ENCODE measurements at regions not wholly inside any gene's neighbourhood (a gene's known extent, or its start where the extent isn't known, plus 50 kb on each side); places are given as distances from the start of the nearest gene placed in this dataset.

GRCh38 chr1:221335161-221336101 lies 406.5 kb downstream of the DUSP10 start:
- no peak overlapping the region for H2AFZ ChIP-seq (ENCODE audit: insufficient read depth, low read depth, low read length, poor library complexity, severe bottlenecking)
- no peak overlapping the region for H3K4me3 ChIP-seq (replicated peaks in 1 of 3; ENCODE audit: low read depth in 2 of 3, low read length in 3 of 3)
- peaks cover 15% of the 10 kb centered on the region for H3K4me1 Mint-ChIP-seq
- H3K79me2 ChIP-seq (ENCODE audit: insufficient read depth, low read length): no peaks in the 10 kb centered on the region
- 13% methylated on average over 3 of the region's 5 CpGs for WGBS (ENCODE audit: insufficient coverage)
- intact Hi-C loops (cut with micrococcal nuclease): no loop called here
- H3K27ac Mint-ChIP-seq: no peak overlapping the region
- H3K27me3 ChIP-seq (ENCODE audit: control insufficient read depth in 2 of 2, insufficient read depth in 2 of 2, low read length in 2 of 2): no peaks in the 10 kb centered on the region
- DNase-seq: peak in 1 of 3 donors; percentile 16
- no peak overlapping the region for H3K4me3 Mint-ChIP-seq
- H3K36me3 Mint-ChIP-seq: no peaks in the 10 kb centered on the region
- TF ChIP-seq CTCF (IDR thresholded peaks at IDR 0.05): no peak
- H3K9me3 ChIP-seq (replicated peaks in 1 of 2; ENCODE audit: control insufficient read depth in 1 of 2, insufficient read depth in 1 of 2, low read length in 2 of 2): peaks cover 0 to 3% of the 10 kb centered on the region in 2 donors
- H4K20me1 ChIP-seq (ENCODE audit: insufficient read depth, low read length): no peaks in the 10 kb centered on the region
- H3K27ac ChIP-seq (ENCODE audit: low read depth in 1 of 2, low read length in 2 of 2): no peak overlapping the region
- no peak overlapping the region for H3K9ac ChIP-seq (ENCODE audit: insufficient read depth, low read length, poor library complexity, severe bottlenecking)
- H3K9me3 Mint-ChIP-seq: peaks cover 0 to 10% (median 3%) of the 10 kb centered on the region in 7 donors
- no peaks in the 10 kb centered on the region for H3K4me1 ChIP-seq (ENCODE audit: control insufficient read depth in 1 of 2, insufficient read depth in 2 of 2, low read length in 2 of 2)
- H3K4me2 ChIP-seq (replicated peaks; ENCODE audit: extremely low read depth, low read length, poor library complexity, severe bottlenecking): no peak overlapping the region
- peaks cover 0 to 3% (median 0%) of the 10 kb centered on the region in 3 donors for H3K27me3 Mint-ChIP-seq (ENCODE audit: low read depth in 3 of 3)
- H3K36me3 ChIP-seq (replicated peaks in 1 of 2; ENCODE audit: control insufficient read depth in 1 of 2, insufficient read depth in 2 of 2, low read length in 2 of 2): no peaks in the 10 kb centered on the region

- no peak overlapping the region for H3K9ac ChIP-seq (ENCODE audit: insufficient read depth, low read length, poor library complexity, severe bottlenecking)
- H3K27ac ChIP-seq (ENCODE audit: low read depth in 1 of 2, low read length in 2 of 2): no peak overlapping the region
- no peak overlapping the region for H2AFZ ChIP-seq (ENCODE audit: insufficient read depth, low read depth, low read length, poor library complexity, severe bottlenecking)
- intact Hi-C loops (cut with micrococcal nuclease): no loop called here
- no peak overlapping the region for H3K4me2 ChIP-seq (replicated peaks; ENCODE audit: extremely low read depth, low read length, poor library complexity, severe bottlenecking)
- no peak overlapping the region for H3K4me3 ChIP-seq (replicated peaks in 1 of 3; ENCODE audit: low read depth in 2 of 3, low read length in 3 of 3)
- H3K27me3 Mint-ChIP-seq (ENCODE audit: low read depth in 3 of 3): peaks cover 0 to 5% (median 0%) of the 10 kb centered on the region in 3 donors
- WGBS (ENCODE audit: insufficient coverage): 100% methylated on average over 1 of the region's 2 CpGs
- no peaks in the 10 kb centered on the region for H3K36me3 Mint-ChIP-seq
- no peaks in the 10 kb centered on the region for H3K27me3 ChIP-seq (ENCODE audit: control insufficient read depth in 2 of 2, insufficient read depth in 2 of 2, low read length in 2 of 2)
- no peak for DNase-seq
- H3K27ac Mint-ChIP-seq: no peak overlapping the region
- peaks cover 0 to 7% (median 3%) of the 10 kb centered on the region in 7 donors for H3K9me3 Mint-ChIP-seq
- no peaks in the 10 kb centered on the region for H3K4me1 ChIP-seq (ENCODE audit: control insufficient read depth in 1 of 2, insufficient read depth in 2 of 2, low read length in 2 of 2)
- TF ChIP-seq CTCF (IDR thresholded peaks at IDR 0.05): no peak
- H3K4me1 Mint-ChIP-seq: peaks cover 15% of the 10 kb centered on the region
- no peak overlapping the region for H3K4me3 Mint-ChIP-seq
- no peaks in the 10 kb centered on the region for H3K36me3 ChIP-seq (replicated peaks in 1 of 2; ENCODE audit: control insufficient read depth in 1 of 2, insufficient read depth in 2 of 2, low read length in 2 of 2)
- H3K79me2 ChIP-seq (ENCODE audit: insufficient read depth, low read length): no peaks in the 10 kb centered on the region
- no peaks in the 10 kb centered on the region for H3K9me3 ChIP-seq (replicated peaks in 1 of 2; ENCODE audit: control insufficient read depth in 1 of 2, insufficient read depth in 1 of 2, low read length in 2 of 2)
- no peaks in the 10 kb centered on the region for H4K20me1 ChIP-seq (ENCODE audit: insufficient read depth, low read length)
These were observed 405.8 kb downstream of the DUSP10 start for GRCh38 chr1:221336126-221336525.

Measured in CD14-positive monocyte (primary cell).